DOHH2 (cell line): ENCODE measurements at regions not wholly inside any gene's neighbourhood (a gene's known extent, or its start where the extent isn't known, plus 50 kb on each side); places are given as distances from the start of the nearest gene placed in this dataset.

Source experiments
- H3F3A ChIP-seq: fragments of 200-600 bp; sonication (generic), shearing (Covaris generic); 2 replicates; pipeline ENCODE4 v1.6.0; 2016; ENCODE audit warnings: antibody characterized with exemption, mild to moderate bottlenecking; ENCODE audit not compliant: control insufficient read depth, insufficient read depth
- H3K27ac ChIP-seq: fragments of 200-600 bp; sonication (generic); 2 replicates; pipeline ENCODE4 v1.5.1; 2014; ENCODE audit warnings: low read depth, mild to moderate bottlenecking, low read length, moderate library complexity
- H3K27me3 ChIP-seq: fragments of 200-600 bp; sonication (generic); 2 replicates; pipeline ENCODE4 v1.6.1; 2014; ENCODE audit warnings: mild to moderate bottlenecking, low read length, mixed read lengths; ENCODE audit not compliant: control insufficient read depth
- H3K36me3 ChIP-seq: fragments of 200-600 bp; sonication (generic); 2 replicates; pipeline ENCODE4 v1.6.1; 2014; ENCODE audit warnings: mild to moderate bottlenecking, low read length, moderate library complexity, mixed read lengths; ENCODE audit not compliant: control insufficient read depth
- H3K4me1 ChIP-seq: fragments of 200-600 bp; sonication (generic); 2 replicates; pipeline ENCODE4 v1.6.1; 2014; ENCODE audit warnings: mild to moderate bottlenecking, low read length, mixed read lengths; ENCODE audit not compliant: control insufficient read depth
- H3K4me2 ChIP-seq: fragments of 200-600 bp; sonication (generic); 2 replicates; pipeline ENCODE4 v1.6.0; 2014; ENCODE audit warnings: mild to moderate bottlenecking, low read length, moderate library complexity
- H3K4me3 ChIP-seq: fragments of 200-600 bp; sonication (generic); 2 replicates; pipeline ENCODE4 v1.5.1; 2014; ENCODE audit warnings: mild to moderate bottlenecking, low read length, mixed read lengths
- H3K79me2 ChIP-seq: fragments of 200-600 bp; sonication (generic); 2 replicates; pipeline ENCODE4 v1.6.1; 2014; ENCODE audit warnings: mild to moderate bottlenecking, low read length, mixed read lengths; ENCODE audit not compliant: control insufficient read depth
- H3K9me2 ChIP-seq: fragments of 200-600 bp; sonication (generic); replicated peaks from 2 replicates; pipeline ENCODE4 v1.6.1; 2014; ENCODE audit warnings: mild to moderate bottlenecking, low read length, mixed read lengths; ENCODE audit not compliant: control insufficient read depth
- H3K9me3 ChIP-seq: fragments of 200-600 bp; sonication (generic); 2 replicates; pipeline ENCODE4 v1.6.1; 2014; ENCODE audit warnings: antibody characterized with exemption, low read length, mixed read lengths; ENCODE audit not compliant: control insufficient read depth, insufficient read depth
- H4K20me1 ChIP-seq: fragments of 200-600 bp; sonication (generic); 2 replicates; pipeline ENCODE4 v1.6.0; 2014; ENCODE audit warnings: low read depth, mild to moderate bottlenecking, antibody characterized with exemption, low read length, moderate library complexity; ENCODE audit not compliant: control insufficient read depth, insufficient read depth
- EZH2phosphoT487 ChIP-seq: fragments of 200-600 bp; sonication (generic); IDR thresholded peaks from 2 replicates; pipeline ENCODE4 v1.6.1; 2017; ENCODE audit warnings: borderline replicate concordance, mild to moderate bottlenecking, antibody characterized with exemption, low read length, moderate library complexity, mixed read lengths
- TF ChIP-seq, protein P1 (sequence below): fragments of 200-600 bp; sonication (generic); IDR thresholded peaks from one replicate; pipeline ENCODE4 v1.5.1; 2014; ENCODE audit warnings: antibody characterized with exemption, mild to moderate bottlenecking, low read depth, low read length; ENCODE audit not compliant: poor library complexity, severe bottlenecking

- no peak for TF ChIP-seq EZH2phosphoT487
- TF ChIP-seq, protein P1, sequence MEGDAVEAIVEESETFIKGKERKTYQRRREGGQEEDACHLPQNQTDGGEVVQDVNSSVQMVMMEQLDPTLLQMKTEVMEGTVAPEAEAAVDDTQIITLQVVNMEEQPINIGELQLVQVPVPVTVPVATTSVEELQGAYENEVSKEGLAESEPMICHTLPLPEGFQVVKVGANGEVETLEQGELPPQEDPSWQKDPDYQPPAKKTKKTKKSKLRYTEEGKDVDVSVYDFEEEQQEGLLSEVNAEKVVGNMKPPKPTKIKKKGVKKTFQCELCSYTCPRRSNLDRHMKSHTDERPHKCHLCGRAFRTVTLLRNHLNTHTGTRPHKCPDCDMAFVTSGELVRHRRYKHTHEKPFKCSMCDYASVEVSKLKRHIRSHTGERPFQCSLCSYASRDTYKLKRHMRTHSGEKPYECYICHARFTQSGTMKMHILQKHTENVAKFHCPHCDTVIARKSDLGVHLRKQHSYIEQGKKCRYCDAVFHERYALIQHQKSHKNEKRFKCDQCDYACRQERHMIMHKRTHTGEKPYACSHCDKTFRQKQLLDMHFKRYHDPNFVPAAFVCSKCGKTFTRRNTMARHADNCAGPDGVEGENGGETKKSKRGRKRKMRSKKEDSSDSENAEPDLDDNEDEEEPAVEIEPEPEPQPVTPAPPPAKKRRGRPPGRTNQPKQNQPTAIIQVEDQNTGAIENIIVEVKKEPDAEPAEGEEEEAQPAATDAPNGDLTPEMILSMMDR, result no peak
These were observed 237.2 kb upstream of the PITX2 start for GRCh38 chr4:110860125-110860524.

GRCh38 chr4:110860901-110861300 lies 238.0 kb upstream of the PITX2 start:
- TF ChIP-seq, protein P1, result no peak
- no peak for TF ChIP-seq EZH2phosphoT487
- Histone ChIP-seq H3F3A (no peaks in the 10 kb centered on the region), H3K9me2 (no peaks in the 10 kb centered on the region), H3K36me3 (no peaks in the 10 kb centered on the region), H3K4me2 (no peak overlapping the region), H3K9me3 (no peaks in the 10 kb centered on the region), H3K27me3 (no peaks in the 10 kb centered on the region), H3K4me3 (no peak overlapping the region), H3K4me1 (no peaks in the 10 kb centered on the region), H4K20me1 (no peaks in the 10 kb centered on the region), H3K27ac (no peak overlapping the region), H3K79me2 (no peaks in the 10 kb centered on the region)

More at GRCh38 chr4:110860125-110860524, 237.2 kb upstream of the PITX2 start:
- Histone ChIP-seq H3K27ac (no peak overlapping the region), H3K4me1 (no peaks in the 10 kb centered on the region), H3K9me3 (no peaks in the 10 kb centered on the region), H3F3A (no peaks in the 10 kb centered on the region), H3K9me2 (no peaks in the 10 kb centered on the region), H3K79me2 (no peaks in the 10 kb centered on the region), H3K4me3 (no peak overlapping the region), H3K27me3 (no peaks in the 10 kb centered on the region), H3K4me2 (no peak overlapping the region), H3K36me3 (no peaks in the 10 kb centered on the region), H4K20me1 (no peaks in the 10 kb centered on the region)

- Histone ChIP-seq H3K27me3 (no peaks in the 10 kb centered on the region), H3K4me2 (no peak overlapping the region), H3K9me2 (no peaks in the 10 kb centered on the region), H3K4me3 (no peak overlapping the region), H3F3A (no peaks in the 10 kb centered on the region), H4K20me1 (no peaks in the 10 kb centered on the region), H3K27ac (no peak overlapping the region), H3K9me3 (no peaks in the 10 kb centered on the region), H3K4me1 (peaks cover 12% of the 10 kb centered on the region), H3K79me2 (no peaks in the 10 kb centered on the region), H3K36me3 (no peaks in the 10 kb centered on the region)
- no peak for TF ChIP-seq EZH2phosphoT487
- TF ChIP-seq, protein P1, result no peak
These were observed 242.9 kb upstream of the PITX2 start for GRCh38 chr4:110865611-110866259.
